HG03196 (cell line): ENCODE measurements at regions not wholly inside any gene's neighbourhood (a gene's known extent, or its start where the extent isn't known, plus 50 kb on each side); places are given as distances from the start of the nearest gene placed in this dataset.
"Not testable (repeated sequence)": the region's sequence is repeated elsewhere in the genome, so short reads cannot be mapped to it uniquely, and the experiment has no call there.

Experiments used
- ATAC-seq: cut with Tn5 transposase; IDR thresholded peaks from one replicate; pipeline ENCODE4 v1.9.1; 2021; ENCODE audit not compliant: unreplicated experiment

GRCh38 chr6:79394690-79395089 is 142.5 kb downstream of the LCA5 start:
- no peak for ATAC-seq

GRCh38 chr6:79392094-79392493 is 145.1 kb downstream of the LCA5 start:
- no peak for ATAC-seq

GRCh38 chr6:79391480-79391879 is 145.8 kb downstream of the LCA5 start:
- ATAC-seq: no peak

GRCh38 chr6:79385893-79386292 is 151.3 kb downstream of the LCA5 start:
- ATAC-seq: no peak

GRCh38 chr6:79385333-79385732 is 150.9 kb upstream of the HMGN3 start:
- no peak for ATAC-seq

- ATAC-seq: no peak
Observed at GRCh38 chr6:79384845-79385244, 150.4 kb upstream of the HMGN3 start.

- no peak for ATAC-seq
Observed at GRCh38 chr6:79378957-79379356, 144.5 kb upstream of the HMGN3 start.

- ATAC-seq: peak; percentile 71
Observed at GRCh38 chr6:79377888-79378348, 143.4 kb upstream of the HMGN3 start.

GRCh38 chr6:79377047-79377446 is 142.6 kb upstream of the HMGN3 start:
- ATAC-seq: no peak

GRCh38 chr6:79375635-79376337 is 141.3 kb upstream of the HMGN3 start:
- no peak for ATAC-seq

GRCh38 chr6:79374308-79374707 is 139.8 kb upstream of the HMGN3 start:
- no peak for ATAC-seq

GRCh38 chr6:79373880-79374279 is 139.4 kb upstream of the HMGN3 start:
- ATAC-seq: no peak

GRCh38 chr6:79373246-79373645 is 138.8 kb upstream of the HMGN3 start:
- ATAC-seq: no peak

GRCh38 chr6:79372757-79373156 is 138.3 kb upstream of the HMGN3 start:
- ATAC-seq: no peak

- no peak for ATAC-seq
Observed at GRCh38 chr6:79369026-79369425, 134.5 kb upstream of the HMGN3 start.

GRCh38 chr6:79363441-79363840 is 129.0 kb upstream of the HMGN3 start:
- ATAC-seq: not testable (repeated sequence)

GRCh38 chr6:79361074-79361473 is 126.6 kb upstream of the HMGN3 start:
- ATAC-seq: not testable (repeated sequence)

- ATAC-seq: no peak
Observed at GRCh38 chr6:79353226-79353625, 118.7 kb upstream of the HMGN3 start.

- ATAC-seq: no peak
Observed at GRCh38 chr6:79338493-79338892, 104.0 kb upstream of the HMGN3 start.

GRCh38 chr6:79335133-79335674 is 100.7 kb upstream of the HMGN3 start:
- peak; percentile 88 for ATAC-seq

- ATAC-seq: no peak
Observed at GRCh38 chr6:79334674-79335073, 100.2 kb upstream of the HMGN3 start.

GRCh38 chr6:79330704-79331103 is 96.2 kb upstream of the HMGN3 start:
- no peak for ATAC-seq

- ATAC-seq: no peak
Observed at GRCh38 chr6:79313254-79313653, 78.8 kb upstream of the HMGN3 start.
